HG02970 (cell line): ENCODE measurements at regions not wholly inside any gene's neighbourhood (a gene's known extent, or its start where the extent isn't known, plus 50 kb on each side); places are given as distances from the start of the nearest gene placed in this dataset.

Source experiments
- ATAC-seq: cut with Tn5 transposase; IDR thresholded peaks from one replicate; pipeline ENCODE4 v1.9.1; 2021; ENCODE audit warnings: mild to moderate bottlenecking, moderate library complexity, moderate number of reproducible peaks; ENCODE audit not compliant: unreplicated experiment, low FRiP score

GRCh38 chr3:113051787-113052186 is 61.0 kb downstream of the GTPBP8 start:
- ATAC-seq = no peak

- ATAC-seq = no peak
These were observed 62.4 kb downstream of the GTPBP8 start for GRCh38 chr3:113053169-113053568.

- ATAC-seq = no peak
These were observed 63.8 kb downstream of the GTPBP8 start for GRCh38 chr3:113054552-113054951.

- ATAC-seq = no peak
These were observed 64.4 kb downstream of the GTPBP8 start for GRCh38 chr3:113055201-113055600.

- no peak for ATAC-seq
These were observed 65.2 kb downstream of the GTPBP8 start for GRCh38 chr3:113055961-113056360.

DNA sequence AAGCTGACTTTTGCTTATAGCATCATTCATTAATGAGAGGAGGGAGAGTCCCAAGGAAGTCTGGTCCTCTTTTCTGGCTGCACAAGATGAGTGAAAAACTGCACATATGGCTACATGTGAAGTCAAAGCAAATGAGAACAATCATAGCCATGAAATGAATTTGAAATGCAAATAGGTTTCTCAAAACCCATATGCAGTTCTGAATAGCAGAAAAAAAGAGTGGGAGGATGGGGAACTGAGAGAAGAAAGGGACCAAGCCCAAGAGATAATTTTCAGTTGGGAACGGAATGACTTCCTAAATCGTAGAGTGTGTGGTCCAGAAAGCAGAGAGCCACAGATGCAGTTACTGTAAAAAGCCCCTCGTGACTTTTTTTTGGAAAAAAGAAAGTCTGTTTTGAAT is 66.3 kb downstream of the GTPBP8 start:
- ATAC-seq = peak; percentile 63

DNA sequence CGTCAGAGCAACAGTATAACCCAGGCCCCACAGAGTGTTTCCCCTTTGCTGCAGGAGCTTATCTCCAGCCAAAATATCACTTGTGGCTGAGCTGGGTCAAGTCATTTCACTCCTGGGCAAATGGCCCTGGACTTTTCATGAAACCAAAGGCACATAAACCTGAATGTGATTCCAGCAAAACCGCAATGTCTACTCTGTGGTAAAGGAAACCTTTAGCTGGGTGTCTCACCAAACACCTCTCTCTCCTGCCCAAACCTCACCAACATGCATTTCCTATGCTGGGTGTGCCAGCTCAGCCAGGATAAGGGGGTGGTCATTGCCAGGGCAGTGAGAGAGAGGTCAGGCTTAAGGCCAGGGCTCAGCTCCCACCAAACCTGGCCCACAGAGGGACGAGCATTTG is 67.4 kb downstream of the GTPBP8 start:
- ATAC-seq = no peak

- ATAC-seq = no peak
These were observed 71.9 kb downstream of the GTPBP8 start for GRCh38 chr3:113062705-113063104.

DNA sequence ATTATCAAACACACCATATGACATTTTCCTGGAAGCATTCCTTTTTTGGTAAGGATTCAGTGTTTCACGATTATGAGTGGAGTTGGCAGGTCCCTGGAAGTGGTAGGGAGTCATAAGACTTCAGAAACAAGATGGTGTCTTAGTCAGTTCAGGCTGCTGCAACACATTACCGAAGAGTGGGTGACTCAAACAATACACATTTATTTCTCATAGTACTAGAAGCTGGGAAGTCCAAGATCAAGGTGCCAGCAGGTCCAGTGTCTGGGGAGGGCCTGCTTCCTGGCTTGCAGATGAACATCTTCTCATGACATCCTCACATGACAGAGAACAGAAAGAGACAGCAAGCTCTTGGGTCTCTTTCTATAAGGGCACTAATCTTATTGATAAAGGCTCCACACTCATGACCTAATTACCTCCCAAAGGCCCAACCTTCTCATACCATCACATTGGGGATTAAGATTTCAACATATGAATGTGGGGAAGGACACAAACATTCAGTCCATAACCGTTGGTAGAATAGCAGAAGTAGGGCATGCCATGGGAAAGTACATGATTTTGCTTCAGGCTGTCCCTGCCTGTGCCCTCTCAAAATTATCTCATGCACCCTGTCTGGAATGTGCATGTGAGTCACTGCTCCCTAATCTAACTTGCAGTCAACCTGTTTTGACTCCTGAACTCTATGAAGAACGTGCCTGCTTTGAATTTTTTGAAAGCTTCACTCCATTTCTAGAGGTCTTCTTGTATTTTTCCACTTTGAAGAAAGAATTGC is 72.5 kb downstream of the GTPBP8 start:
- ATAC-seq = no peak

DNA sequence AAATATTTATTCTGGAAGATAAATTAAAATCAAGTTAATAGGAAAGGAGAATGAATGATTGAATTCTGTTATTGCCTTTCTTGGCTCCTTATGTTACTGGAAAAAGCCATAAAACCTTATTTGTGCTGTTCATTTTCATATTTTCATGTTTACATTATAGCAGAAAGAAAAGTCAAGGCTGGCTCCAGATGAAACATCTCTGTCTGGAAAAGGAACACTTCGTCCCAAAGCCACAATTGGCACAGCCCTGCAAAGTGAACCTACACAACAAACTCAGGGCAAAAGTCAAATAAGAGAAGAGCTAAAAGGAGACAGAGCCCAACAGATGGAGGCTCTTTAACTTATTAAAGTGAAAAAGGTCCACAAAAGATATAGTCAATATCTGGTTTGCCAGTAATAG is 73.4 kb downstream of the GTPBP8 start:
- ATAC-seq = no peak

GRCh38 chr3:113065336-113065735 is 74.6 kb downstream of the GTPBP8 start:
- no peak for ATAC-seq

- no peak for ATAC-seq
These were observed 79.4 kb downstream of the GTPBP8 start for GRCh38 chr3:113070072-113070640.

- peak; percentile 96 for ATAC-seq
These were observed 79.9 kb downstream of the GTPBP8 start for GRCh38 chr3:113070681-113071113.

- no peak for ATAC-seq
These were observed 84.8 kb downstream of the GTPBP8 start for GRCh38 chr3:113075588-113075987.

- ATAC-seq = peak; percentile 43
These were observed 88.6 kb downstream of the GTPBP8 start for GRCh38 chr3:113079218-113079961.

GRCh38 chr3:113084777-113085176 is 94.0 kb downstream of the GTPBP8 start:
- no peak for ATAC-seq

GRCh38 chr3:113086560-113087461 is 96.0 kb downstream of the GTPBP8 start:
- no peak for ATAC-seq

GRCh38 chr3:113088616-113089015 is 97.8 kb downstream of the GTPBP8 start:
- ATAC-seq = no peak

DNA sequence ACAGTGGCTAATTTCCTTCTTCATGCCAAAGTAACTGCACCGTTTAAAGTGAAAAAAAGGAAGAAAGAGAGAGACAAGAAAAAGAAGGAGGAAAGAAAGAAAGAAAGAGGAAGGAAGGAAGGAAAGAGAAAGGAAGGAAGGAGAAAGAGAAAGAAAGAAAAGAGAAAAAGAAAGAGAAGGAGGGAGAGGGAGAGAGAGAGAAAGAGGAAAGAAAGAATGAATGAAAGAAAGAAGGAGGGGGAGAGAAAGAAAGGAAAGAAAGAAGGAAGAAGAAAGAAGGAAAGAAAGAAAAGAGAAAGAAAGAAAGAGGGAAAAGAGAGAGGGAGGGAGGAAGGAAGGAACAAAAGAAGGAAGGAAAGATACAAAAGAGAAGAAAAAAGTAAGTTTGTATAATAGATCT is 100.6 kb downstream of the GTPBP8 start:
- ATAC-seq = no peak

- ATAC-seq = no peak
These were observed 102.0 kb downstream of the GTPBP8 start for GRCh38 chr3:113092746-113093145.
